ENCODE measurements at regions not wholly inside any gene's neighbourhood (a gene's known extent, or its start where the extent isn't known, plus 50 kb on each side); places are given as distances from the start of the nearest gene placed in this dataset.

DNA sequence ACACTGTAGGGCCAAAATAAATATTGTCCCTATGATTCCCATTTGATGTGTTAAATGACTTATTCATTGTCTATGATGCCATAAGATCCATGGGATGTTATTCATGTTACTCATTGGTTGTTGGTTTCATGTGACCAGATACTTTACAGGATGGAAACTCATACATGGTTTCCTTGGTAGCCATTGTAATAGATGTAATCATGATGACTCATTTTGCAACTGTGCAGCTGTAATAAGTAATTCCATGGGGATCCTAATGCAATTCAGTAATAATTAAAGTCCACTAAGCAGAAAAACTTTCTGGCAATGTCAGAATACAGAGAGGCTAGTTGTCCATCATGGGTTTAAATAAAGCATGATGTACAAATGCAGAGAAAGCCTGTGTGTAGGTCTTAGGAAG, 389.7 kb upstream of the NR3C2 start:
- intact Hi-C loops (cut with DNase I; ENCODE audit: low total_unique reads) = no loop called here
- H3K36me3 ChIP-seq = no peaks in the 10 kb centered on the region
- TF ChIP-seq, protein P1, sequence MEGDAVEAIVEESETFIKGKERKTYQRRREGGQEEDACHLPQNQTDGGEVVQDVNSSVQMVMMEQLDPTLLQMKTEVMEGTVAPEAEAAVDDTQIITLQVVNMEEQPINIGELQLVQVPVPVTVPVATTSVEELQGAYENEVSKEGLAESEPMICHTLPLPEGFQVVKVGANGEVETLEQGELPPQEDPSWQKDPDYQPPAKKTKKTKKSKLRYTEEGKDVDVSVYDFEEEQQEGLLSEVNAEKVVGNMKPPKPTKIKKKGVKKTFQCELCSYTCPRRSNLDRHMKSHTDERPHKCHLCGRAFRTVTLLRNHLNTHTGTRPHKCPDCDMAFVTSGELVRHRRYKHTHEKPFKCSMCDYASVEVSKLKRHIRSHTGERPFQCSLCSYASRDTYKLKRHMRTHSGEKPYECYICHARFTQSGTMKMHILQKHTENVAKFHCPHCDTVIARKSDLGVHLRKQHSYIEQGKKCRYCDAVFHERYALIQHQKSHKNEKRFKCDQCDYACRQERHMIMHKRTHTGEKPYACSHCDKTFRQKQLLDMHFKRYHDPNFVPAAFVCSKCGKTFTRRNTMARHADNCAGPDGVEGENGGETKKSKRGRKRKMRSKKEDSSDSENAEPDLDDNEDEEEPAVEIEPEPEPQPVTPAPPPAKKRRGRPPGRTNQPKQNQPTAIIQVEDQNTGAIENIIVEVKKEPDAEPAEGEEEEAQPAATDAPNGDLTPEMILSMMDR (IDR thresholded peaks at IDR 0.05) = no peak
- H3K27me3 ChIP-seq = no peaks in the 10 kb centered on the region
- H3K4me3 ChIP-seq = no peak overlapping the region
- no peaks in the 10 kb centered on the region for H3K9me3 ChIP-seq
- no peaks in the 10 kb centered on the region for H3K4me1 ChIP-seq
- H3K27ac ChIP-seq = no peak overlapping the region
- DNase-seq = no peak

DNA sequence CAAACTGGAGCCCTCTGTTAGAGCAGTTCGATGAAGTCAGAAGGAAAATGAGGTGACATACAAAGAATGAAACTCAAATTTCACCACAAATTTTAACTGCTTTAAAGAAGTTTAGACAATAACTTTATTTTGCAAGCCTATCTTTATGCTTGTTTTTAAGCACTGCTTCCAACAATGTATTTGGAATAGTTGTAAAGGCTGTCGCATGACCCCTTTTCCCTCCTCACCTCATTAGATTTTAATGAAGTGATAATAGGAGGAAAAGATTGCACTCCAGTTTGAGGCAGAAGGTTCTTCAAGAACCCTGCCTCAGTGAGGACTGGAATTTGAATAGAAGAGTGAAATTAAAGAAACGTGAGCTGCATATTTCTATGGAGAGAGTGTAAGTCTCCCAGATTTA, 386.1 kb upstream of the NR3C2 start:
- intact Hi-C loops (cut with DNase I; ENCODE audit: low total_unique reads) = no loop called here
- H3K4me3 ChIP-seq = no peak overlapping the region
- no peaks in the 10 kb centered on the region for H3K36me3 ChIP-seq
- DNase-seq = no peak
- H3K4me1 ChIP-seq = no peaks in the 10 kb centered on the region
- H3K9me3 ChIP-seq = no peaks in the 10 kb centered on the region
- H3K27me3 ChIP-seq = no peaks in the 10 kb centered on the region
- TF ChIP-seq, protein P1 (IDR thresholded peaks at IDR 0.05) = no peak
- no peak overlapping the region for H3K27ac ChIP-seq

DNA sequence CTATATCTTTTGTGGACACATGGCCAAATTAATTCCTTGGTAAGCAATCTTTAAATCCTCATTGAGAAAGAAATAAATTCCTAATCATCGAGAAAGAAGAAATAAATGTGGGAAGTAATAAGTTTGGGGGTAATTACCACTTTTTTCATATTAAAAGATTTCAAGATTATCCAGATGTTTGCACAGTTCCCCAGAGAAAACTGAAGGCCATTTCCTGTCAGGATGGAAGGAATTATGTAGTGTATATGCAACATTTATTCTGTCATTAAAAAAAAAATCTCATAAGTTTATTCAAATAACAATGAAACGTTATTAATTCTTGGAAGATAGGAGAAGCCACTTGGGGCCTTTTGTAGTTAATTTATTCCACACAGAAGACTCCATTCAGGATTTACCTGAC, 385.6 kb upstream of the NR3C2 start:
- Histone ChIP-seq H3K4me3 (no peak overlapping the region), H3K4me1 (no peaks in the 10 kb centered on the region), H3K36me3 (no peaks in the 10 kb centered on the region), H3K27me3 (no peaks in the 10 kb centered on the region), H3K9me3 (no peaks in the 10 kb centered on the region), H3K27ac (no peak overlapping the region)
- TF ChIP-seq, protein P1 (IDR thresholded peaks at IDR 0.05) = no peak
- intact Hi-C loops (cut with DNase I; ENCODE audit: low total_unique reads) = no loop called here
- DNase-seq = no peak

DNA sequence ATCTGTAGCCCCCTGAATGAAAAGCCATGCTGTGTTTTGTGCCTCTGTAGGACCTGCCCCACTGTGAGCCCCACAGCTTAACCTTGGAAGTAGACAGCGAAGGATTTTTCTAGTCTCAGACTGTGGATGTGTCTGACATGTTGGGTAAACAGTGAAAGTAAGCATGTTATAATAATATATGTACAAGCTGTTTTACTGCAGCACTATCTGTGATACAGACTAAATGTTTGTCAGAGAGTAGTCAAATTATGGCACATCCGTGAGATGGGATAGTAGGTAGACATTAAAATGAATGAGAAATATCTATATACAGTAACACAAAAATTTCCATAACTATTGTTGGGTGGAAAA, 381.2 kb upstream of the NR3C2 start:
- H3K4me1 ChIP-seq = no peaks in the 10 kb centered on the region
- no peaks in the 10 kb centered on the region for H3K9me3 ChIP-seq
- no peak overlapping the region for H3K27ac ChIP-seq
- TF ChIP-seq, protein P1 (IDR thresholded peaks at IDR 0.05) = no peak
- no peaks in the 10 kb centered on the region for H3K27me3 ChIP-seq
- no peaks in the 10 kb centered on the region for H3K36me3 ChIP-seq
- intact Hi-C loops (cut with DNase I; ENCODE audit: low total_unique reads) = no loop called here
- H3K4me3 ChIP-seq = no peak overlapping the region
- no peak for DNase-seq

DNA sequence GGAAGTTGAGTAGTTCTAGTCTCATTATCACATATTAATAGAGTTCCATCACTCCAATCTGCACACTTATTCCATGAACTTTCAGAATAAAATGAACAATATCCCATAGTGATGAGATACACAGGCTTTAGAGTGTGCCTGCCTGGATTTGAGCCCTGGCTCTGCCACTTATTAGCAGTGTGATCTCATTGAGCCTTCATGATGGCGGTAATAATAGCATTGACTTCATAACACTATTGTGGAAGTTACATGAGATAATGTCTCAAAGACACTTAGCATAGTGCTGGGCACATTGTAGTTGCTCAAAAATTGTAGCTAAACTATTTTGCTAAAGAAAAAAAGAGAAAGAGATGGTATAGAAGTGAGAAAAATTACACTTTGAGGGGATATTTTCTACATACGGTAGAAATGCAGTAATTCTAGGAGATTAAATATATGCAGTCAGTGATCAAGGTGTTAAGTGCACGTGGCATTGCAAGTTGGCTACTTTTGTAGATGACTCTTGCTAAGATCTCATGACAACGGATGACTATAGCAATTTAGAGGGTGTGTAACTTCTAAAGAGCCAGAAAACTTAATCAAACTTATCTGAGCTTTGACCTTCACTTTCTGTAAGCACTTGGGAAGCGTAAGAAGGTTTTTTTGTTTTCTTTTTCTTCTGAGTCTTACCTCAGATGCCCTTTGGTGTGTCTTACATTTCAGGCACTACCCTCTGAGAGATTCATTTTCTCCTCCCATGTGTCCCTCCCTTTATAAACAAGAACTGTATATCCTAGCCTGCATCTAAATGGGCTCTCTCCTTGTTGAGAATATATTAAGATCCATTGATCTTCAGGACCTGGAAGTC, 380.6 kb upstream of the NR3C2 start:
- intact Hi-C loops (cut with DNase I; ENCODE audit: low total_unique reads) = no loop called here
- Histone ChIP-seq H3K27ac (no peak overlapping the region), H3K27me3 (no peaks in the 10 kb centered on the region), H3K4me3 (no peak overlapping the region), H3K9me3 (no peaks in the 10 kb centered on the region), H3K36me3 (no peaks in the 10 kb centered on the region), H3K4me1 (no peaks in the 10 kb centered on the region)
- TF ChIP-seq, protein P1 (IDR thresholded peaks at IDR 0.05) = no peak
- DNase-seq = no peak

All from tibial artery (tissue), 4 donors.